Astrocyte (in vitro differentiated cells and primary cell): ENCODE measurements at regions not wholly inside any gene's neighbourhood (a gene's known extent, or its start where the extent isn't known, plus 50 kb on each side); places are given as distances from the start of the nearest gene placed in this dataset.

Experiments
- EZH2 ChIP-seq: IDR thresholded peaks from 2 replicates; pipeline ENCODE4 v1.6.1; 2012; ENCODE audit warnings: mild to moderate bottlenecking, low read length, inconsistent platforms; ENCODE audit not compliant: insufficient read depth
- TF ChIP-seq, protein P1 (sequence below): IDR thresholded peaks from 2 replicates; pipeline ENCODE4 v1.5.1; 2011; ENCODE audit warnings: low read depth, mild to moderate bottlenecking, inconsistent platforms, low read length, moderate library complexity; ENCODE audit not compliant: insufficient read depth

DNA sequence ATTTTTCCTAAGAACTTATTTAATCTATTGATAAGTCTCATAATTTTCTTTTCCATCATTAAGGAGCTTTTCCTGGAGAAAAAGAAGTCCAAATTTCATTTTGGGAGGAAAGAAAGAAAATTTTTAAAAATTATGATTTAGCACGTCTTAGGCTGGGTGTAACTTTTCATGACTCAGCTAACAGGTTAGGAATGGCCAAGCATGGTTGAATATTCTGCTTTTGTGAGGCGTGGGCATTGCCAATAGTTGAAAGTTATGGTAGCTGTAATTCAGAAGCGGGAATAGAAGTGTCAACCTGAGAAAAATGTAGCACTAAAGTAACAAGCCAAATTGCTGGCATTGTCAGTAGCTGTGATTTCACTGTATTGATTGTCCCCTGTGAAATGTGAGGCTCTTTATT is 77.2 kb upstream of the ARID1B start:
- TF ChIP-seq, protein P1, sequence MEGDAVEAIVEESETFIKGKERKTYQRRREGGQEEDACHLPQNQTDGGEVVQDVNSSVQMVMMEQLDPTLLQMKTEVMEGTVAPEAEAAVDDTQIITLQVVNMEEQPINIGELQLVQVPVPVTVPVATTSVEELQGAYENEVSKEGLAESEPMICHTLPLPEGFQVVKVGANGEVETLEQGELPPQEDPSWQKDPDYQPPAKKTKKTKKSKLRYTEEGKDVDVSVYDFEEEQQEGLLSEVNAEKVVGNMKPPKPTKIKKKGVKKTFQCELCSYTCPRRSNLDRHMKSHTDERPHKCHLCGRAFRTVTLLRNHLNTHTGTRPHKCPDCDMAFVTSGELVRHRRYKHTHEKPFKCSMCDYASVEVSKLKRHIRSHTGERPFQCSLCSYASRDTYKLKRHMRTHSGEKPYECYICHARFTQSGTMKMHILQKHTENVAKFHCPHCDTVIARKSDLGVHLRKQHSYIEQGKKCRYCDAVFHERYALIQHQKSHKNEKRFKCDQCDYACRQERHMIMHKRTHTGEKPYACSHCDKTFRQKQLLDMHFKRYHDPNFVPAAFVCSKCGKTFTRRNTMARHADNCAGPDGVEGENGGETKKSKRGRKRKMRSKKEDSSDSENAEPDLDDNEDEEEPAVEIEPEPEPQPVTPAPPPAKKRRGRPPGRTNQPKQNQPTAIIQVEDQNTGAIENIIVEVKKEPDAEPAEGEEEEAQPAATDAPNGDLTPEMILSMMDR, result no peak
- TF ChIP-seq EZH2, result no peak
